CD4-positive, alpha-beta T cell (primary cell): ENCODE measurements at regions not wholly inside any gene's neighbourhood (a gene's known extent, or its start where the extent isn't known, plus 50 kb on each side); places are given as distances from the start of the nearest gene placed in this dataset.

Experiments used
- ATAC-seq: fragments of 200-7000 bp; cut with Tn5 transposase; one replicate; pipeline ENCODE4 v1.10.0; 2022; ENCODE audit warnings: mild to moderate bottlenecking; ENCODE audit not compliant: poor library complexity
- CTCF ChIA-PET: fragments of 350-600 bp; sonication (Branson Sonifier 250); formaldehyde crosslinking; loops from one replicate; lab custom pipeline; 2021; ENCODE audit warnings: antibody characterized with exemption, inconsistent platforms; lab: Charles Lee
- POLR2A ChIA-PET: fragments of 350-600 bp; sonication (Branson Sonifier 250); formaldehyde crosslinking; loops from one replicate; lab custom pipeline; 2021; ENCODE audit warnings: antibody characterized with exemption, inconsistent platforms; lab: Charles Lee
- DNase-seq, 14 experiments: peaks; one replicate each; pipeline ENCODE4 v3.0.0-alpha.2; 2013 to 2020; ENCODE audit warnings: mixed read lengths in 2 of 14
- H3K27ac ChIP-seq, 2 donors: one replicate each; pipeline versions ENCODE4 v1.5.1 to v1.7.0; 2013; ENCODE audit warnings: low read length in 2 of 2, low read depth in 1 of 2, mild to moderate bottlenecking in 1 of 2
- H3K27me3 ChIP-seq, 2 experiments: 1 replicate in 1 of 2; 2 replicates in 1 of 2; pipeline versions ENCODE4 v1.6.1 to v1.7.0; 2013; ENCODE audit warnings: low read length in 2 of 2, control low read depth in 1 of 2, mild to moderate bottlenecking in 1 of 2, moderate library complexity in 1 of 2; ENCODE audit not compliant: insufficient read depth in 2 of 2, control insufficient read depth in 1 of 2
- H3K36me3 ChIP-seq: one replicate; pipeline ENCODE4 v1.6.1; 2013; ENCODE audit warnings: low read length, control low read depth; ENCODE audit not compliant: insufficient read depth
- H3K4me1 ChIP-seq: one replicate; pipeline ENCODE4 v1.6.1; 2013; ENCODE audit warnings: low read length, control low read depth; ENCODE audit not compliant: insufficient read depth
- H3K4me3 ChIP-seq: one replicate; pipeline ENCODE4 v1.5.1; 2013; ENCODE audit warnings: mild to moderate bottlenecking, low read length, moderate library complexity
- H3K9me3 ChIP-seq, 2 experiments: 1 replicate in 1 of 2; 2 replicates in 1 of 2; pipeline versions ENCODE4 v1.6.1 to v1.7.0; 2013; ENCODE audit warnings: low read length in 2 of 2, mild to moderate bottlenecking in 2 of 2, control low read depth in 1 of 2, moderate library complexity in 1 of 2; ENCODE audit not compliant: control insufficient read depth in 1 of 2, insufficient read depth in 1 of 2
- H3K27ac Mint-ChIP-seq: one replicate; pipeline ENCODE4 v1.8.0; 2020; ENCODE audit warnings: mixed read lengths
- H3K27me3 Mint-ChIP-seq: one replicate; pipeline ENCODE4 v1.8.0; 2021; ENCODE audit warnings: mixed read lengths
- H3K36me3 Mint-ChIP-seq: one replicate; pipeline ENCODE4 v1.8.0; 2021; ENCODE audit warnings: low read depth, mixed read lengths
- H3K4me1 Mint-ChIP-seq: one replicate; pipeline ENCODE4 v1.8.0; 2021; ENCODE audit warnings: low read depth, mixed read lengths
- H3K4me3 Mint-ChIP-seq: one replicate; pipeline ENCODE4 v1.8.0; 2020; ENCODE audit warnings: mild to moderate bottlenecking, mixed read lengths
- H3K9me3 Mint-ChIP-seq: one replicate; pipeline ENCODE4 v1.8.0; 2020; ENCODE audit warnings: mixed read lengths
- CTCF ChIP-seq: fragments of 200-600 bp; IDR thresholded peaks from one replicate; pipeline ENCODE4 v1.8.0; 2022; ENCODE audit warnings: antibody characterized with exemption, mild to moderate bottlenecking
- intact Hi-C, 2 experiments: fragments of 100-400 bp; cut with DNase I in 1 of 2; cut with micrococcal nuclease in 1 of 2; formaldehyde crosslinking; loops; one replicate each; pipeline versions ENCODE4 v1.15.1 to v1.9.0; 2023 to 2025; cut with DNase I, micrococcal nuclease

GRCh38 chr4:24666316-24666715, 82.0 kb upstream of the DHX15 start:
- no peaks in the 10 kb centered on the region for H3K36me3 Mint-ChIP-seq
- Histone ChIP-seq H3K27ac (no peak overlapping the region), H3K36me3 (no peaks in the 10 kb centered on the region), H3K4me1 (no peaks in the 10 kb centered on the region), H3K9me3 (no peaks in the 10 kb centered on the region), H3K27me3 (peaks cover 0 to 2% of the 10 kb centered on the region in 2 experiments), H3K4me3 (no peak overlapping the region)
- no peaks in the 10 kb centered on the region for H3K9me3 Mint-ChIP-seq
- H3K27me3 Mint-ChIP-seq: peaks cover 29% of the 10 kb centered on the region
- no peak for TF ChIP-seq CTCF
- ChIA-PET CTCF (no interaction called here), POLR2A (no interaction called here)
- intact Hi-C loops: no loop called here
- H3K4me1 Mint-ChIP-seq: no peaks in the 10 kb centered on the region
- no peak overlapping the region for H3K4me3 Mint-ChIP-seq
- no peak overlapping the region for H3K27ac Mint-ChIP-seq
- ATAC-seq (no peak), DNase-seq (no peak)

GRCh38 chr4:24666816-24667477, 82.6 kb upstream of the DHX15 start:
- Histone ChIP-seq H3K9me3 (no peaks in the 10 kb centered on the region), H3K4me3 (no peak overlapping the region), H3K27me3 (peaks cover 0 to 2% of the 10 kb centered on the region in 2 experiments), H3K36me3 (no peaks in the 10 kb centered on the region), H3K4me1 (no peaks in the 10 kb centered on the region), H3K27ac (no peak overlapping the region)
- DNase-seq (no peak), ATAC-seq (no peak)
- intact Hi-C loops: no loop called here
- ChIA-PET CTCF (no interaction called here), POLR2A (no interaction called here)
- no peaks in the 10 kb centered on the region for H3K4me1 Mint-ChIP-seq
- H3K9me3 Mint-ChIP-seq: no peaks in the 10 kb centered on the region
- no peaks in the 10 kb centered on the region for H3K36me3 Mint-ChIP-seq
- no peak for TF ChIP-seq CTCF
- H3K4me3 Mint-ChIP-seq: no peak overlapping the region
- H3K27ac Mint-ChIP-seq: no peak overlapping the region
- peaks cover 31% of the 10 kb centered on the region for H3K27me3 Mint-ChIP-seq

GRCh38 chr4:24668956-24669355, 84.6 kb upstream of the DHX15 start:
- H3K36me3 ChIP-seq: no peaks in the 10 kb centered on the region
- Mint-ChIP-seq H3K4me3 (no peak overlapping the region), H3K36me3 (no peaks in the 10 kb centered on the region), H3K9me3 (no peaks in the 10 kb centered on the region), H3K27me3 (peaks cover 27% of the 10 kb centered on the region), H3K27ac (no peak overlapping the region), H3K4me1 (no peaks in the 10 kb centered on the region)
- peaks cover 0 to 2% of the 10 kb centered on the region in 2 experiments for H3K27me3 ChIP-seq
- TF ChIP-seq CTCF: no peak
- no peaks in the 10 kb centered on the region for H3K4me1 ChIP-seq
- intact Hi-C loops: no loop called here
- H3K27ac ChIP-seq: no peak overlapping the region
- H3K4me3 ChIP-seq: no peak overlapping the region
- ChIA-PET POLR2A (no interaction called here), CTCF (no interaction called here)
- DNase-seq (no peak), ATAC-seq (no peak)
- H3K9me3 ChIP-seq: no peaks in the 10 kb centered on the region
